HG03108 (cell line): ENCODE measurements at regions not wholly inside any gene's neighbourhood (a gene's known extent, or its start where the extent isn't known, plus 50 kb on each side); places are given as distances from the start of the nearest gene placed in this dataset.
"Not testable (repeated sequence)": the region's sequence is repeated elsewhere in the genome, so short reads cannot be mapped to it uniquely, and the experiment has no call there.

ENCODE experiments used
- ATAC-seq: cut with Tn5 transposase; IDR thresholded peaks from one replicate; pipeline ENCODE4 v1.9.1; 2021; ENCODE audit warnings: moderate library complexity; ENCODE audit not compliant: unreplicated experiment

GRCh38 chr3:170711786-170712185 is 125.9 kb upstream of the SLC7A14 start:
- no peak for ATAC-seq

- no peak for ATAC-seq
Measured at GRCh38 chr3:170709046-170709445, 123.2 kb upstream of the SLC7A14 start.

- no peak for ATAC-seq
Measured at GRCh38 chr3:170707899-170708298, 122.0 kb upstream of the SLC7A14 start.

- no peak for ATAC-seq
Measured at GRCh38 chr3:170705131-170705530, 119.3 kb upstream of the SLC7A14 start.

- no peak for ATAC-seq
Measured at GRCh38 chr3:170703121-170703588, 117.3 kb upstream of the SLC7A14 start.

GRCh38 chr3:170701696-170702678 is 116.1 kb upstream of the SLC7A14 start:
- no peak for ATAC-seq

- no peak for ATAC-seq
Measured at GRCh38 chr3:170700054-170700404, 114.2 kb upstream of the SLC7A14 start.

- no peak for ATAC-seq
Measured at GRCh38 chr3:170699158-170700053, 113.5 kb upstream of the SLC7A14 start.

GRCh38 chr3:170697908-170698307 is 112.0 kb upstream of the SLC7A14 start:
- ATAC-seq, result no peak

- ATAC-seq, result no peak
Measured at GRCh38 chr3:170697131-170697530, 111.3 kb upstream of the SLC7A14 start.

GRCh38 chr3:170695486-170696064 is 109.7 kb upstream of the SLC7A14 start:
- no peak for ATAC-seq

GRCh38 chr3:170692720-170693119 is 106.8 kb upstream of the SLC7A14 start:
- no peak for ATAC-seq

- no peak for ATAC-seq
Measured at GRCh38 chr3:170690661-170690981, 104.7 kb upstream of the SLC7A14 start.

- ATAC-seq, result no peak
Measured at GRCh38 chr3:170689893-170690660, 104.2 kb upstream of the SLC7A14 start.

GRCh38 chr3:170689296-170689829 is 103.5 kb upstream of the SLC7A14 start:
- ATAC-seq, result no peak

- not testable (repeated sequence) for ATAC-seq
Measured at GRCh38 chr3:170688222-170688621, 102.3 kb upstream of the SLC7A14 start.

GRCh38 chr3:170680593-170680992 is 94.7 kb upstream of the SLC7A14 start:
- ATAC-seq, result no peak

GRCh38 chr3:170679190-170679589 is 93.3 kb upstream of the SLC7A14 start:
- ATAC-seq, result no peak

GRCh38 chr3:170670504-170670903 is 84.6 kb upstream of the SLC7A14 start:
- ATAC-seq, result no peak

GRCh38 chr3:170662986-170663385 is 77.1 kb upstream of the SLC7A14 start:
- not testable (repeated sequence) for ATAC-seq
